HG02938 (cell line): ENCODE measurements at regions not wholly inside any gene's neighbourhood (a gene's known extent, or its start where the extent isn't known, plus 50 kb on each side); places are given as distances from the start of the nearest gene placed in this dataset.
"Not testable (repeated sequence)": the region's sequence is repeated elsewhere in the genome, so short reads cannot be mapped to it uniquely, and the experiment has no call there.

Source experiments
- ATAC-seq: cut with Tn5 transposase; IDR thresholded peaks from one replicate; pipeline ENCODE4 v1.9.1; 2021; ENCODE audit warnings: mild to moderate bottlenecking, moderate library complexity; ENCODE audit not compliant: unreplicated experiment

DNA sequence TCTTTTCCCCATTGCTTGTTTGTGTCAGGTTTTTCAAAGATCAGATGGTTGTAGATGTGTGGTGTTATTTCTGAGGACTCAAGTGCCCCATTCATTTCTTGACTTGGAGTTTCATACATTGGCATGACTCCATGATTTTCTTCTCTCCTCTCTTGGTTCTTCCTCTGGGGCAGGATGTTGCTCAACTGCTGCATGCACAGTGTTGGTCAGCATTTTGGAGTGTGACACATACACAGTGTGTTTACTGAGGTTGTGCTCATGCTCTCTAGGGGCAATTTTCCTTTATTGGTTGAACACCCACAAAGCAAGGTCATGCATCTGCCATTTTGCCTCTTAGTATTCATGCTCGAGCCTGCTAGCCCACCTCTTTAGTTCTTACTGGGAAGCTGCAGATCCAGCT is 1993.8 kb downstream of the ARAP2 start:
- no peak for ATAC-seq

- no peak for ATAC-seq
Observed at GRCh38 chr4:34253239-34253638, 1991.1 kb downstream of the ARAP2 start.

DNA sequence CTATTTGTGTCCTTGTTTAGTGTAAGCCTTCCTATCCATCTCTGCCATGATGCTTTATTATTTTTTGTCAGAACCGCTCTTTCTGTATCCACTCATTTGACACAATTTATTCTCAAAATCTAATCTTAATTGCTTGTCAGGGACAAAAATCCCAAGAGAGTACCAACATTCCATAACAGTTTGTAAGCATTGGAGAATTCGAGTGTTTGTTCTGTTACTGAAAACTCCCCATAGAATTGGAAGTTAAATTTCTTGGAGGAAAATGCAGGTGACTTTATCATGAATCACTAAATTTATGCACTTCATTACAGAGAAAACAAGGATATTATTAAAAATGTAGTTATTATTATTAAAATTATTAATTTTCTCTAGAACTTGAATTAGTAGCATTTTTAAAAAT is 1986.1 kb downstream of the ARAP2 start:
- ATAC-seq = no peak

DNA sequence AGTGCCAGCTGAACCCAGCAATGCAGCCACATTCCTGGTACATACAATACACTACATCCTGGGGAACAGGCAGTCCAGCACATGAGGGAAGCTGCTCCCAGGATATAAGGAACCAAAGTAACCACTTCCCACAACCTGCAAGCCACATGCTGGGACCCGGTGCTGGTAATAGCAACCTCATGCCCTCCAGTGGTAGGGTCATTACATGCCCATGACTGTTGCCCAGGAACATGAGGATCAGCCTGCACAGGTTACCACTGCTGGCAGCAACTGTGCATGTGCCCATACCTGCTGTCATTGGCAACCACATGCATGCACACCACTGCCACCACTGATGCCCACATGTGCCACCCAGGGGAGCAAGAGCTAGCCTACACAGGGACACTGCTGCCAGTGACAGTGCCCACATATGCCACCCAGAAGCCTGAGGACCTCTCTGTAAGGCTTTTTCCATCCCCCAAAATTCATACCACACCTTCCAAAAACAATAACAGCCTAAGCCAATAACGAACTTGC is 1982.5 kb downstream of the ARAP2 start:
- ATAC-seq = no peak

GRCh38 chr4:34269613-34270012 is 1974.7 kb downstream of the ARAP2 start:
- ATAC-seq = no peak

DNA sequence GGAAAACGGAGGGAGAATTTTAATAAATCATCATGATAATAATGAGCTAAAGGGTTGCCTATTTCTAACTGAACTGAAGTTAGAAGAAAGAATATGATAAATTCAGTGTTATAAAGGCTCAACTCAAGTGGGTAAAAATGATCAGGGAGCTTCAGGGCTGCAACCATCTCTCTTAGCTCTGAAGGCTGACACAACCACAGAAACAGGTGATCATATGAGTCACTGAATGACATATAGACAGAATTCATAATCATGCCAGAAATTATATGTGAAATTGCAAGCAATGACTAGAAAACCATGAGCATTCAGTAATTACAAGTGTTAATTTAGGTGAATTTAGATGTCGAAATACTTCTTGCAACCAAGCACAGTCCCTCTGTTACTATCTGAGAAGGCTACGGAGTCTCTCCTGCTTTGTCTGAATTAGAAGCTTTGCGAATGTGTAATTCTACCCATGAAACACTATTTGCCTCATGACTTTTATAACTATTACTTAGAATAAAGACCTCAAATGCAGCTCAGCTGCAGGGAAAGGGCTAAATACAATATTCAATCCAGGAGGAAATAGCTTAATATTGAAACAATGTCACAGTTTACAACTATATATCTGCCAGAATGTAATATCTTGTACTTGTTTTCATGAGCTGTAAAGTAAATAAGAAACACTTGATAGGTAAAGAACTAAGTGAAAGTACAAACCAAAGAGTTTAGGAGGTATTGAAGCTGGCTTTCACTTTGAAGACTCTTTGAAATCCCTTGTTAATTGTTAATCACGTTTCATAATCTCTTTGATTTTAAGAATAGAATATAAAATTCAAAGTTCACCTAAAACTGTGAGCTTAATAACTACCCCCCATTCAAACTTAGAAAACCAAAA is 1972.6 kb downstream of the ARAP2 start:
- no peak for ATAC-seq

DNA sequence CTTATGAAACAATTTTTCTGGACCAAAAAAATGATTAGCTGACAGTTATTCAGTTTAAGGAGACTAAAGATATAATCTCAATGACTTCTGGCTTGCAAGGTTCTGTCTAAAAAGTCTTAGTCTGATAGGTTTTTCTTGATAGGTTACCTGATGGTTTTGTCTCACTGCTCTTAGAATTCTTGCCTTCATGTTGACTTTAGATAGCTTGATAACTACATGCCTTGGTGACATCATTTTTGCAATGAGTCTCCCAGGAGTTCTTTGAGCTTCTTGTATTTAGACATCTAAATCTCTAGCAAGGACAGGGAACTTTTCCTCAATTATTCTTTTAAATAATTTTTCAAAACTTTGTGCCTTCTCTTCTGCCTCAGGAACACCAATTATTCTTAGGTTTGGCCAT is 1965.3 kb downstream of the ARAP2 start:
- no peak for ATAC-seq

DNA sequence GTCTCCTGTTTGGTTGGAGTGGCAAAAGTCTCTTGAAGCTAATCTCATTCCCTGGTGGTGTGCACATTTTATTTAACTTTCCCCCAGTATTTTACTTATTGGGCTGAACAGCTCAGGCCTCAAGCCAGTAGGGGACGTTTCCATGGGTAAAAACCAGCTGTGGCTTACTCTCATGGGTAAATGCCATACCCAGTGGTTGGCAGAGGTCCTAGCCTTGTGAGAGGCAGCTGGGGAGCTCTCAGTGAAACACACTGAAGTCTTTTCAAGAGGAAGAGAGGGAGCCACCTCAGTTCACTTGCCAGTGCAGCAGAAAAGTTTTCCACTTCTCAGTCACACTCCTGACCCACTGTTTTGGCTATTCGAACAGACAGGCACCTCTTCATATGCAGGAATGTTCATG is 1964.2 kb downstream of the ARAP2 start:
- no peak for ATAC-seq

DNA sequence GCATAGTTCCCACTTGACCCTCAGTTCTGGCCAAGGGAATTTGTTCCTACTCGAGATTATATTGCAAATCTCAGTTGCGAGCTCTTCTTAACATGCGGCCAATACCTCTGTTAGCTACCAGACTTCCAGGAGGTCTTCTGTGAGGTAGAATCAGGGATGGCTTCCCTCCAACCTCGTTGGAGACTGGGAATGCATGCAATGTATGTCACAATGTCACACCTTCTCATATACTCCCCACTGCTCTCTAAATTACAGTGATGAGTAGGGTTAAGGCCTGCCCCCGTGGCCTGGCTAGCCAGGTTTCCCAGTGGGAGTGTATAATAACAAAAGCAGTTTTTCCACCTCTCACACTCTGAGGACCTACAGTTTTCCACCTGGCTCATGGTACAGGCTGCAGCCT is 1962.5 kb downstream of the ARAP2 start:
- no peak for ATAC-seq

GRCh38 chr4:34289489-34289888 is 1954.8 kb downstream of the ARAP2 start:
- ATAC-seq = no peak

GRCh38 chr4:34289962-34290361 is 1954.4 kb downstream of the ARAP2 start:
- no peak for ATAC-seq

DNA sequence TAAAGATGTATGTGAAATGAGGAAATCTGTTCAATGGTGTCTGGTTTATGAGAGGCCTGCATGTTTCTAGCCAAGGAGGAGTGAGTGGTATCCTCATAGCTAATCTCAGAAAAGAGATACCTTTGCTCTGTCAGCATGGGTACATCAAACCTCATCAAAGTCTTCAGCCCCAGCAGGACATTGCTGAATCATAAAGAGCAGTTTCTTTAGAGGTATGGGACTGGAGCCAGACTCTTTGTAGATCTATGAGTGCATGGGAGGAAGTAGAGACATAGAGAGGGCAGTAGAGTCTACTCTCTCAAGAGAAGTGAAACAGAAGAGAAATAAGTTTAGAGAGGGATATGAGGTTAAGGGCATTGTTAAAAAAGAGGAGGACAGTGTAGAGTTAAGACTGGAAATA is 1950.9 kb downstream of the ARAP2 start:
- ATAC-seq = no peak

DNA sequence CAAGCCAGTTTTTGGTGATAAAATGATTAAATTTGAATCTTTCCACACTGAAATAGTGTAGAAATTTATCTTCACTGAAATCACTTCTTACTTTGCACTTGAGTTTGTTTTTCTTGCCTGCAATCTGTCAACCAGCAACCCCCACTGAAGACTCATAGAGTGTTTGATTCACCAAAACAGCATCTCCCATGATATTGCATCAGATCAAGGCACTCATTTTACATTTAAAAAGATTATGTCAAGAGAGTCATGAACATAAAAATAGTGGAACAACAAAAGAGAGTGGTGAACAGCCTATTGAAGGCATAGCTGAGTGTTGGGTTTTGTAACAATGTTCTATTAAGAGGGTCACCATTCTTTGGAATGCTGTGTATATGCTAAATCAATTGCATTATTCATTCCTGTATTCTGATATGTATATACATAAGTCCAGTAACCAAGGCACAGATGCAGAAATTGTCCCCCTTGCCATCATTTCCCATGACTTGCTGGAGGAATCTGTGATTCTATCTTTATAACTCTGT is 1934.9 kb downstream of the ARAP2 start:
- ATAC-seq = no peak

DNA sequence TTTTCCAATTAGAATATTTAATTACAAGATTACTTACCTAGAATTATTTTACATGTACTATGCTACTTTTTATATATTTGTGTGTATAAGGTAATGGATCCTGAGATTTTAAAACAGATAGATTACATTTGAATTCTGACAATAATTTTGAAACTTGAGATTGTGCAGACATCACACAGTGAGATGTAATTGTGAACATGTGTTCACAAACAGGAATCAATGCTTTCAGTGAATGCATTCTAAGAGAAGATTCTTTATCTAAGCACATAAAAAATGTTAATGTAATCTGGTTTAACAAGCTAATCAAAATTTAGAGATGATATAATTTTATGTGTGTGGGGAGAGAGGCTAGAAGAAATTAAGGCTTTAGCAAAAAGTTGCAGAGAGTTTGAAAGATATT is 1925.5 kb downstream of the ARAP2 start:
- ATAC-seq = no peak

DNA sequence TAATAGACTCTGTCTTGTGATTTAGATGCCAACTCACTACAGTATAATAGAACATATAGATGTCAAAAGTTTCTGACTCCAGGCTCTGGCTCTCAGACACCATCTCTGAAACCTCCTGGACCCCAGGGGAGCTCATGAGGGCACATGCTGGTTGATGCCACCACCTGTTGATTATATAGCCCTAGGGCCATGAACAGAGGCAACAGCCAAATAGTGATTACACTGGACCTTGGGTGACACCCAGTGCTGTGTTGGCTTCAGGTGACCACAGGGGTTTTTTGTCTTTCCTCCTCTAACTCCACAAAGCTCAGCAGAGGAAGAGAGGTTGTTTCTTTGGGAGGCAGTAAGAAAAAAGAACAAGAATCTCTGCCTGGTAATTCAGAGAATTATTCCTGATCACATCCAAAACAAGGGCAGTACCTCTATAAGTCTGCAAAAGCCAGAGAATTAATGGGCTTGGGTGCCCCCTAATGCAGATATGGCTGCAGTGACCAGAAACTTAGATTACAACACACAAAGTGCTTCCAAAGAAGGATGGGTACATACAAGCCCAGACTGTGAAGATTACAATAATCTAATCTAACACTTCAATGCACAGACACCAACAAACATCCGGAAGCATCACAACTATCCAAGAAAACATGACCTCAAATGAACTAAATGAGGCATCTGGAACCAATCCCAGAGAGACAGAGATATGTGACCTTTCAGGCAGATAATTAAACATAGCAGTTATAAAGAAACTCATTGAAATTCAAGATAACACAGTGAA is 1920.6 kb downstream of the ARAP2 start:
- no peak for ATAC-seq

DNA sequence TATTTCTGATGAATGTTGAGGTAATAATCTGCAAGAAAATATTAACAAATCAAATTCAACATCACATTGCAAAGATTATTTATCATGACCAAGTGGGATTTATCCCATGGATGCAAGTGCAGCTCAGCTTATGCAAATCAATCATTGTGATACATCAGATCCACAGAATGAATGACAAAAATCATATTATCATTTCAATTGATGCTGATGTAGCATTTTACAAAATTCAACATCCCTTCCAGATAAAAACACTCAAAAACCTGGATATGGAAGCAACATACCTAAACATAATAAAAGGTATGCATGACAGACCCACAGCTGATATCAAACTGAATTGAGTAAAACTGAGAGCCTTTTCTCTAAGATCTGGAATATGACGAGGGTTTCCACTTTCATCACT is 1915.4 kb downstream of the ARAP2 start:
- ATAC-seq = no peak

DNA sequence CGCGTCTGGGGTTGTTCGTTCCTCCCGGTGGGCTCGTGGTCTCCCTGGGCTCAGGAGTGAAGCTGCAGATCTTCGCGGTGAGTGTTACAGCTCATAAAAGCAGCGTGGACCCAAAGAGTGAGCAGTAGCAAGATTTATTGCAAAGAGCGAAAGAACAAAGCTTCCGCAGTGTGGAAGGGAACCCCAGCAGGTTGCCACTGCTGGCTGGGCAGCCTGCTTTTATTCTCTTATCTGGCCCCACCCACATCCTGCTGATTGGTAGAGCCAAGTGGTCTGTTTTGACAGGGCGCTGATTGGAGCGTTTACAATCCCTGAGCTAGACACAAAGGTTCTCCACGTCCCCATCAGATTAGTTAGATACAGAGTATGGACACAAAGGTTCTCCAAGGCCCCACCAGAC is 1909.2 kb downstream of the ARAP2 start:
- ATAC-seq = not testable (repeated sequence)

DNA sequence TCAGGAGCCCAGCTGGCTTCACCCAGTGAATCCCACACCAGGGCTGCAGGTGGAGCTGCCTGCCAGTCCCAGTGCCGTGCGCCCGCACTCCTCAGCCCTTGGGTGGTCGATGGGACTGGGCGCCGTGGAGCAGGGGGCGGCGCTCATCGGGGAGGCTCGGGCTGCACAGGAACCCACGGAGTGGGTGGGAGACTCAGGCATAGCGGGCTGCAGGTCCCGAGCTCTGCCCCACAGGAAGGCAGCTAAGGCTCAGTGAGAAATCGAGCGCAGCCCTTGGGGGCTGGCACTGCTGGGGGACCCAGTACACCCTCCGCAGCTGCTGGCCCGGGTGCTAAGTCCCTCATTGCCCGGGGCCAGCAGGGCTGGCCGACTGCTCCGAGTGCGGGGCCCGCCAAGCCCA is 1908.8 kb downstream of the ARAP2 start:
- ATAC-seq = not testable (repeated sequence)

GRCh38 chr4:34362654-34363053 is 1881.7 kb downstream of the ARAP2 start:
- no peak for ATAC-seq

GRCh38 chr4:34363842-34364241 is 1880.5 kb downstream of the ARAP2 start:
- ATAC-seq = no peak

- no peak for ATAC-seq
Observed at GRCh38 chr4:34365946-34366345, 1878.4 kb downstream of the ARAP2 start.

- ATAC-seq = no peak
Observed at GRCh38 chr4:34371676-34372075, 1872.6 kb downstream of the ARAP2 start.
